ENCODE measurements at regions not wholly inside any gene's neighbourhood (a gene's known extent, or its start where the extent isn't known, plus 50 kb on each side); places are given as distances from the start of the nearest gene placed in this dataset.

GRCh38 chr12:59916988-59917387 lies 321.2 kb downstream of the SLC16A7 start:
- TF ChIP-seq CTCF (IDR thresholded peaks at IDR 0.05; ENCODE audit: insufficient read depth, low read length, poor library complexity, severe bottlenecking) (no peak), EZH2phosphoT487 (conservative IDR thresholded peaks at IDR 0.05; ENCODE audit: low read length) (no peak)
